Loucy (cell line): ENCODE measurements at regions not wholly inside any gene's neighbourhood (a gene's known extent, or its start where the extent isn't known, plus 50 kb on each side); places are given as distances from the start of the nearest gene placed in this dataset.

Experiments used
- H2AFZ ChIP-seq: fragments of 200-600 bp; sonication (generic); 2 replicates; pipeline ENCODE4 v1.6.0; 2016; ENCODE audit warnings: antibody characterized with exemption, mild to moderate bottlenecking, low read length, moderate library complexity
- H3F3A ChIP-seq: fragments of 200-600 bp; 2 replicates; pipeline ENCODE4 v1.6.0; 2016; ENCODE audit warnings: antibody characterized with exemption, low read depth, mild to moderate bottlenecking
- H3K27me3 ChIP-seq: fragments of 200-600 bp; sonication (generic); 2 replicates; pipeline ENCODE4 v1.6.1; 2014; ENCODE audit warnings: low read length, mild to moderate bottlenecking; ENCODE audit not compliant: insufficient read depth, poor library complexity, severe bottlenecking
- H3K36me3 ChIP-seq: fragments of 200-600 bp; sonication (generic); 2 replicates; pipeline ENCODE4 v1.6.1; 2016; ENCODE audit warnings: low read length; ENCODE audit not compliant: insufficient read depth
- H3K4me1 ChIP-seq: fragments of 200-600 bp; sonication (generic); 2 replicates; pipeline ENCODE4 v1.5.1; 2014; ENCODE audit warnings: low read length, mild to moderate bottlenecking; ENCODE audit not compliant: insufficient read depth, poor library complexity, severe bottlenecking
- H3K4me2 ChIP-seq: fragments of 200-600 bp; sonication (generic); 2 replicates; pipeline ENCODE4 v1.6.0; 2014; ENCODE audit warnings: antibody characterized with exemption, low read length, low read depth, mild to moderate bottlenecking; ENCODE audit not compliant: poor library complexity, severe bottlenecking
- H3K4me3 ChIP-seq: fragments of 200-600 bp; sonication (generic); 2 replicates; pipeline ENCODE4 v1.5.1; 2014; ENCODE audit warnings: low read length, mild to moderate bottlenecking, mixed read lengths; ENCODE audit not compliant: poor library complexity, severe bottlenecking
- H3K79me2 ChIP-seq: fragments of 200-600 bp; sonication (generic); 2 replicates; pipeline ENCODE4 v1.6.1; 2014; ENCODE audit warnings: low read length; ENCODE audit not compliant: insufficient read depth
- H3K9ac ChIP-seq: fragments of 200-600 bp; sonication (generic); 2 replicates; pipeline ENCODE4 v1.6.0; 2014; ENCODE audit warnings: mild to moderate bottlenecking, low read depth, low read length, moderate library complexity; ENCODE audit not compliant: poor library complexity, severe bottlenecking
- H3K9me2 ChIP-seq: fragments of 200-600 bp; sonication (generic); replicated peaks from 2 replicates; pipeline ENCODE4 v1.6.1; 2016; ENCODE audit warnings: low read depth, low read length, mixed read lengths
- H3K9me3 ChIP-seq: fragments of 200-600 bp; sonication (generic); 2 replicates; pipeline ENCODE4 v1.6.1; 2014; ENCODE audit warnings: mild to moderate bottlenecking, antibody characterized with exemption, low read length, low read depth; ENCODE audit not compliant: insufficient read depth
- H4K20me1 ChIP-seq: fragments of 200-600 bp; sonication (generic); 2 replicates; pipeline ENCODE4 v1.6.0; 2014; ENCODE audit warnings: antibody characterized with exemption, low read length, mild to moderate bottlenecking; ENCODE audit not compliant: insufficient read depth, poor library complexity, severe bottlenecking
- EZH2phosphoT487 ChIP-seq: fragments of 200-600 bp; IDR thresholded peaks from 2 replicates; pipeline ENCODE4 v1.6.1; 2018; ENCODE audit warnings: antibody characterized with exemption, mild to moderate bottlenecking, moderate library complexity, borderline replicate concordance
- TF ChIP-seq, protein P1 (sequence below): fragments of 200-600 bp; sonication (generic); conservative IDR thresholded peaks from 2 replicates; pipeline ENCODE4 v1.5.1; 2014; ENCODE audit warnings: mild to moderate bottlenecking, antibody characterized with exemption, low read length

DNA sequence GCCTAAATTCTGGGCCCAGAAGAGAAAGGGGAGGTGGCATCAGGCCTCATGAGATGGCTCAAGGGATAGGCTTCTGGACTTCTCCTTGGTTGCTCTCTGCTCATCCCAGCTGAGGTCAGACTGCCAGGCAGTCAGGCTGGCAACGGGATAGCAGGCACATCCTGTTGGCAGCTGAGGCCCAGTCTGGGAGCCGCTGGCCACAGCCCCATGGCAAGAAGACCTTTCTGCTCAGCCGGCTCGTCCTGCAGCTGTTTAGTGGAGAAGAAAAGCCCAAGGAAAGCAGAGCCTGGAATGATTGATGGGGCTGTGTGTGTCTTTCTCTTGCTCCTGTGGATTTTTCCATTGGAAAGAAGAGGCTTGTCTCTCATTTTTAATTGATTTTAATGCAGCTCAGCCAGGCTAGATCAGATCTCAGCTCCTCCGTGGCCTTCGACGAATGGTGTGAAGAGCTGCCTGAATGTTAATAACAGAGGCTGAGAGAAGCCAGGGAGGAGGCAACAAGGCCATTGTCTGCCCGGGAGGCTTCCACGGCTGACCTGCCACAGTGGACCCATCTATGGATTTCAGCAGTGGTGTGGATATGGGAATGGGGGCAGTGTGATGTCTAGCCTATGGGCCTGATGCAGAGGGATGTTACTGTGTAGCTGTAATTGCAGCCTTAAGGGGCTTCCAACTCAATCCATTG lies 99.5 kb downstream of the HS1BP3 start:
- Histone ChIP-seq H2AFZ (peak overlapping the region; percentile 18; the same call in 1 of the 2 replicates), H3K9ac (no peak overlapping the region), H3K4me3 (no peak overlapping the region), H4K20me1 (no peaks in the 10 kb centered on the region), H3K79me2 (no peaks in the 10 kb centered on the region), H3K9me3 (no peaks in the 10 kb centered on the region), H3F3A (no peaks in the 10 kb centered on the region), H3K27me3 (no peaks in the 10 kb centered on the region), H3K9me2 (no peaks in the 10 kb centered on the region), H3K4me2 (no peak overlapping the region), H3K36me3 (no peaks in the 10 kb centered on the region), H3K4me1 (peaks cover 17% of the 10 kb centered on the region)
- TF ChIP-seq, protein P1, sequence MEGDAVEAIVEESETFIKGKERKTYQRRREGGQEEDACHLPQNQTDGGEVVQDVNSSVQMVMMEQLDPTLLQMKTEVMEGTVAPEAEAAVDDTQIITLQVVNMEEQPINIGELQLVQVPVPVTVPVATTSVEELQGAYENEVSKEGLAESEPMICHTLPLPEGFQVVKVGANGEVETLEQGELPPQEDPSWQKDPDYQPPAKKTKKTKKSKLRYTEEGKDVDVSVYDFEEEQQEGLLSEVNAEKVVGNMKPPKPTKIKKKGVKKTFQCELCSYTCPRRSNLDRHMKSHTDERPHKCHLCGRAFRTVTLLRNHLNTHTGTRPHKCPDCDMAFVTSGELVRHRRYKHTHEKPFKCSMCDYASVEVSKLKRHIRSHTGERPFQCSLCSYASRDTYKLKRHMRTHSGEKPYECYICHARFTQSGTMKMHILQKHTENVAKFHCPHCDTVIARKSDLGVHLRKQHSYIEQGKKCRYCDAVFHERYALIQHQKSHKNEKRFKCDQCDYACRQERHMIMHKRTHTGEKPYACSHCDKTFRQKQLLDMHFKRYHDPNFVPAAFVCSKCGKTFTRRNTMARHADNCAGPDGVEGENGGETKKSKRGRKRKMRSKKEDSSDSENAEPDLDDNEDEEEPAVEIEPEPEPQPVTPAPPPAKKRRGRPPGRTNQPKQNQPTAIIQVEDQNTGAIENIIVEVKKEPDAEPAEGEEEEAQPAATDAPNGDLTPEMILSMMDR, result no peak
- TF ChIP-seq EZH2phosphoT487, result no peak

DNA sequence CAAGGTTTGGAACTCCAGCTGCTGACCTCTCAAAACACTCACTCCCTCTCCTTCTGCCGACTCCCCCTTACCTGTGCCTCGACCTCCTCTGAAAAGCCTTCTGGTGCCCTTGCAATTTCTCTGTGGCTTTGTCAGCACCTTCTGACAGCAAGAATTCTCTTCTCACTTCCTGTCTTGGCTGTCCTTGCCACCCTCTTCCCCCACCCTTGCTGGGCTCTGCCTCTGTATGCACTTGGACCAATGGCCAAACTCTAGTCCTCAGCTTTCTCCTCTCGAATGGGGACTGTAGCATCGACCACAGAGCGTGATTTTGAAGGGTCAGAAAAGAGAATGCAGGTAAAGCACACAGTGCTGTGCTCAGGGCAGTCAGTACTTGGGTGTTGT lies 99.0 kb downstream of the HS1BP3 start:
- Histone ChIP-seq H3K4me3 (no peak overlapping the region), H2AFZ (peak overlapping the region; percentile 18; the same call in 1 of the 2 replicates), H3K9me3 (no peaks in the 10 kb centered on the region), H3K79me2 (no peaks in the 10 kb centered on the region), H3K9me2 (no peaks in the 10 kb centered on the region), H3K27me3 (no peaks in the 10 kb centered on the region), H3K9ac (no peak overlapping the region), H3K36me3 (no peaks in the 10 kb centered on the region), H3K4me2 (peak overlapping the region; percentile 1), H3F3A (no peaks in the 10 kb centered on the region), H4K20me1 (no peaks in the 10 kb centered on the region), H3K4me1 (peaks cover 17% of the 10 kb centered on the region)
- TF ChIP-seq, protein P1, result no peak
- TF ChIP-seq EZH2phosphoT487, result no peak

- TF ChIP-seq, protein P1, result no peak
- TF ChIP-seq EZH2phosphoT487, result no peak
- peaks cover 17% of the 10 kb centered on the region for H3K4me1 ChIP-seq
These were observed 98.1 kb downstream of the HS1BP3 start for GRCh38 chr2:20552847-20553246.

More at GRCh38 chr2:20552847-20553246, 98.1 kb downstream of the HS1BP3 start:
- Histone ChIP-seq H2AFZ (no peak overlapping the region), H3K79me2 (no peaks in the 10 kb centered on the region), H3K9me3 (no peaks in the 10 kb centered on the region), H3K36me3 (no peaks in the 10 kb centered on the region), H3K9ac (no peak overlapping the region), H4K20me1 (no peaks in the 10 kb centered on the region), H3K4me2 (no peak overlapping the region), H3F3A (no peaks in the 10 kb centered on the region), H3K4me3 (no peak overlapping the region), H3K9me2 (no peaks in the 10 kb centered on the region), H3K27me3 (no peaks in the 10 kb centered on the region)
